ENCODE measurements at regions not wholly inside any gene's neighbourhood (a gene's known extent, or its start where the extent isn't known, plus 50 kb on each side); places are given as distances from the start of the nearest gene placed in this dataset.
A peak's percentile ranks its signal among the peaks of the same experiment; 100 is the strongest.
"Not testable (repeated sequence)": the region's sequence is repeated elsewhere in the genome, so short reads cannot be mapped to it uniquely, and the experiment has no call there.

GRCh38 chr10:3399756-3400155 lies 227.2 kb upstream of the PITRM1 start:
- no peak for DNase-seq

DNA sequence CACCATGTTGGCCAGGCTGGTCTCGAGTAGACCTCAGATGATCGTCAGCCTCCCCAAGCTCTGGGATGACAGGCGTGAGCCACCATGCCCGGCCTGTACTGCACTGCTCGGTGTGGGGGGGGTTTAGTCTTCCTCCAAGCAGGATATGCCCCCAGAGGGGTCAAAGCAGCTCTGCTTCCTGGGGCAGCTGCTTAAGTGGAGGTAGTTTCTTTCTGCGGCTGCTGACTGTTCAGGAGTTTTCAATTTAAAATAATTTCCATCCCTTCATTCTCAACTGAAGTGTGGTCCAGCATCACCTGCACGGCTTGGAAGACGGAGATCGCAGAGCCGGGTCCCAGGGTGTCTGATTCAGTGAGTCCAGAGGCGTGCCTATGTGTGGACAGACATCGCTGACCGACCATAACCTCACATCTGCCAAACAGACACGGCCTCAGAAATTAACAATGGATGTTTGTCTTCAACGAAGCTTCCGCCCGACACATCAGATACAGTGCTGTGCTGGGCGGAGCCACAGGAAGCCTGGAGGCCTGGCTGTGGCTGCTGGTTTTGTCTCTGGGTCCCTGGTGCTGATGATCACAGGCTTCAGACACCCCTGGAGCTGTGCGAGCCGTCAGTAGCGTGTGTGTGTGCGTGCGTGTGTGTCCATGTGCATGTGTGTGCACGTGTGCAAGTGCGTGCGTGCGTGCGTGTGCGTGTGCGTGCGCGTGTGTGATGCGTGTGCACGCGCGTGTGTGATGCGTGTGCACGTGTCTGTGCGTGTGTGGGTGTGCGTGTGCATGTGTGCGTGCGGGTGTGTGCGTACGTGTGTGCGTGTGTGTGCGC lies 226.5 kb upstream of the PITRM1 start:
- no peak for DNase-seq

- DNase-seq: no peak
Observed at GRCh38 chr10:3397846-3398245, 225.3 kb upstream of the PITRM1 start.

DNA sequence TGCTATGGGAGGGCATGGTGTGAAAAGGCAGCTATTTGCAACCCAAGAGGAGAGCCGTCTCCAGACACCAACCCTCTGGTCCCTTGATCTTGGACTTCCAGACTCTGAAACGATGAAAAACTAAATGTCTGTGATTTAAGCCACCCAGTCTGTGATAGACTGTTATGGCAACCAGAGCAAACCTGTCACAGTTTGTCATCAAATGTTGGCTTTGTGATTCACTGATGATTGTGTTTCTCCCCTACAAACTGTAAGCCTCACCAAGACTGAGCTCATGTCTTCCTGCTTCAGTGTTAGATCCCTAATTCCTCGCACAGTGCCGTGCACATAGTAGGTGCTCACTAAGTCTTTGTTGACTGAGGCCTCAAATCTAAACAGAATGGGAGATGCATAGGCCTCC lies 224.6 kb upstream of the PITRM1 start:
- DNase-seq: no peak

DNA sequence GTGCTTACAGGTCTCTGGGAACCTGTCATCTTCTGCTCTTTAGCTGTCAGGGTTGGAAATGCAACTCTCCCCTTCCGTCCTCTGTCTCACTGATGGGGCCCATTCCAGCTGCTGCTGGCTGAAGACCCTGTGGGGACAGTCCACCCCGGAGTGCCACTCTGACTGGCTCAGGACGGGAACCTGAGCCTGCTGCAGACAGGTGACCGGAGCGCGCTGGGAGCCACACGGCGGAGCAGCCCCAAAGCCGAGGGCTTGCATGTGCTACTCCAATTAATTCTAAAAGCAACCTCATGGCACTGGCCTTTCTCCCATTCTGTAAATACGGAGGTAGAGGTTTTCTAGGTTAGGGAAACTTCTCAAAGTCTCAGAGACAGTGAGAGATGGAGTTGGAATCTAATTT lies 223.5 kb upstream of the PITRM1 start:
- DNase-seq: no peak

GRCh38 chr10:3395458-3395861 lies 222.9 kb upstream of the PITRM1 start:
- DNase-seq: peak; percentile 83

DNA sequence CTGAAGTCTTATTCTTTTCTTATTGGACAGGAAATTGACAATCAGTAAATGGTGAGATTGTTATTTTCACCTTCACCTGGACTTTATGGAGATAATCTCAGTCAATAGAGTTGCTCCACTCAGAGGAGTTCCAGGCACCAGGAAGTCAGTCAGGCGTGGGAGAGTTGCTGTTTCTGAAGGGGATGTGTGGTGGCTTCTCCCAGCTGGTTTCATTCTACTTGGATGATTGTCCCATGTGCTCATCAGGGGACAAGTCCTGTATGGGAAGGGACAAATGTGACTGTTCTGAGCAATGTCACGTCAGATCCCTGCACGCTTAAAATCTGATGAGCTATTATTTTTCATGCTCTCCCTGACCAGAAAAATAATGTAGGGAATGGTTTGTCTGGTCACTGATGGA lies 222.5 kb upstream of the PITRM1 start:
- peak; percentile 64 for DNase-seq

- no peak for DNase-seq
Observed at GRCh38 chr10:3393958-3394357, 221.4 kb upstream of the PITRM1 start.

- DNase-seq: no peak
Observed at GRCh38 chr10:3391657-3392056, 219.1 kb upstream of the PITRM1 start.

DNA sequence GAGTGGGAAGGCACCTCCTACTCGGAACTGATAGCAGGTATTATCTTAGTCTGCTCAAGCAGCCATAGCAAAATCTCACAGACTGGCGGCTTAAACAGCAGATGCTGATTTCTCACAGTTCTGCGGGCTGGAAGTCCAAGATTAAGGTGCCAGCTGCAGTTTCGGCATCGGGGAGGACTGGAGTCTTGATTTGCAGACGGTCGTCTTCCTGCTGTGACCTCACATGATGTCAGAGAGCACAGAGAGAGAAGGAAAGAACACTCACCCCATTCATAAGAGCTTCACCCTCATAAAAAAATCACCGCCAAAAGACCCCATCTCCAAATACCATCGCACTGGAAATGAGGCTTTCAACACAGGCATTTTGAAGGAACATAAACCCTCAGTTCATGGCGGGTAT lies 216.5 kb upstream of the PITRM1 start:
- peak; percentile 5 for DNase-seq

GRCh38 chr10:3385487-3385886 lies 212.9 kb upstream of the PITRM1 start:
- DNase-seq: no peak

GRCh38 chr10:3382092-3382491 lies 209.5 kb upstream of the PITRM1 start:
- DNase-seq: no peak

DNA sequence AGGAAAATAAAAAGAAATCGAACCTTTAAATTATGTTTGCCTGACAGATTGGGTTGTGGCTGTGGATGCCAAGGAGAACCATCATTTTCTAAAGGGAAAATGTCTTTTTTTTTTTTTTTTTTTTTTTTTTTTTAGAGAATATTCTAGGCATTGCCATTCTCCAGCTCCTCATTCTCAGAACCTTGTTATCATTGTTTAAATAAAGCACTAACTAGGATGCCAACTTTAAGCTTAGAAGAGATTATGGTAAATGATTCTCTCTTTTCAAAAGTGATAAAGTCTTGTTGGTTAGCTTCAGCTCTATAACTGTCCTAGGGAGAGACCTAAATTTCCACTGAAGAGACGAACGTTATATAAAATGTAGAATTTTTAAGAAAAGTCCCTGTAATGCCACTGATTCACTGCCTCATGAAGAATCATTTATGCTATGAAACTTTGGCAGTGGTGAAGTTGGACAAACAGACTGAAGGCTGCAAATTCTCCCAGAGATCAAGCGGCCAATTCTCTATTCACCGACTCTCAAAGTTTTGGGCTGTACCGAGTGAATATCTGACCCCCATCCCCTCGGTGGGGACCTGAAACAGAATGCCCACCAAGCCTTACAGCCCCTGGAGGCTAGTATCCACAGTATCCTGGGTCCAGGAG lies 207.9 kb upstream of the PITRM1 start:
- DNase-seq: no peak

DNA sequence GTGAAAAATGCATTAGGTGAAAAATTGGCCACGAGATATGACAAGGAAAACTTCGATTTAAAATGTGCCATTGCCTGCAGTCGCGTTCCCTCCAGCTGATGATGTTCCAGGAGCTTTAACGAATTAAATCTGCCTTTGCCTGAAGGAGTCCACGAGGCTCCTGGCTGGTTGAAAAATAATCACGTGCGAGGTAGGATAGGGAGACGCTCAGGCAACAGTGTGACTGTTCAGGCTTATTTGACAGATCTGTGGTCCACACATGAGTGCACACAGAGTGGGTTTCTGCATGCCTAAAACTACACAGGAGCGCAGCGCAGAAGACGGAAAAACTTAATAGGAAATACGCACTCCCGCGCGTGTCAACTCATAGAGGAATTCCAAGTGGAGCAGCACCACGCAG lies 204.0 kb upstream of the PITRM1 start:
- DNase-seq: no peak

GRCh38 chr10:3375505-3375904 lies 202.9 kb upstream of the PITRM1 start:
- no peak for DNase-seq

GRCh38 chr10:3374914-3375313 lies 202.3 kb upstream of the PITRM1 start:
- no peak for DNase-seq

- DNase-seq: not testable (repeated sequence)
Observed at GRCh38 chr10:3373374-3374027, 200.9 kb upstream of the PITRM1 start.

GRCh38 chr10:3372281-3372680 lies 199.7 kb upstream of the PITRM1 start:
- DNase-seq: no peak

- not testable (repeated sequence) for DNase-seq
Observed at GRCh38 chr10:3371624-3372023, 199.0 kb upstream of the PITRM1 start.

DNA sequence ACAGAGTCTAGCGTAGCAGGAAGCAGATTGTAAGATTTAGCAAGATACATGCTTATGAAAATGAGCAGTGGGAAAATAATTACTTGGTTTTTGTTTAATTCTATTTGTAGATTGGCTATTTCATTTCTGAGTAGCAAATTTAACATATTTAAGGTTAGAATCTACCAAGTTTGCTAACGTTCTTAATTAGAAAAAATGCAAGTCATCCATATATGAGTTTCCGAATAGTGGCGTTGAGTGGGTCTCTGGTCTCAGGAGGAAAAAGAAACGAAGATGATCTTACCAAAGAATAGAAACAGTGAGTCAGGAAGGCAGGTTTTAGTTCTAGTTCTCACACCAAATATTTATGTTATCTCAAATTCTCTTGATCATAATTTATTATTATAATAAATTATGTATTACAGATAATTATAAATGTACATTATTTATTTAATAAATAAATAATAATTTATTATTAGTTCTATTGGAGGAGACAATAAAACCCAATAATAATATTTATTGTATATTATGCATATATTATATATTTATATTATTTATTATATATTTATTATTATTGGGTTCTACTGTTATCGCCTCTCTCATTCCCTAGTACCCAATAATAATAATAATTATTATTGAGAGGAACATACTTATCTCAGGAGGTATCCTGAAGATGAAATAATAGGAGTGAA lies 194.3 kb upstream of the PITRM1 start:
- DNase-seq: no peak

GRCh38 chr10:3366043-3366442 lies 193.5 kb upstream of the PITRM1 start:
- DNase-seq: no peak

GRCh38 chr10:3365630-3366029 lies 193.0 kb upstream of the PITRM1 start:
- no peak for DNase-seq

- no peak for DNase-seq
Observed at GRCh38 chr10:3364768-3365480, 192.3 kb upstream of the PITRM1 start.

Data from NCI-H2171 treated with DMSO at 0.1 percent for 48 hours (cell line).